Peyer's patch (tissue), 4 donors: ENCODE measurements at regions not wholly inside any gene's neighbourhood (a gene's known extent, or its start where the extent isn't known, plus 50 kb on each side); places are given as distances from the start of the nearest gene placed in this dataset.
A peak's percentile ranks its signal among the peaks of the same experiment; 100 is the strongest.

ENCODE experiments used
- DNase-seq, 3 donors: peaks; one replicate each; pipeline ENCODE4 v3.0.0-alpha.2; 2017 to 2019
- H3K27ac ChIP-seq, 4 donors: fragments of 200-600 bp; sonication (generic); one replicate each; pipeline ENCODE4 v1.5.1; 2016 to 2019
- H3K27me3 ChIP-seq, 2 donors: fragments of 200-600 bp; sonication (generic); one replicate each; pipeline ENCODE4 v1.5.1; 2019
- H3K36me3 ChIP-seq, 3 donors: fragments of 200-600 bp; sonication (generic); one replicate each; pipeline ENCODE4 v1.5.1; 2016 to 2019
- H3K4me1 ChIP-seq, 4 donors: fragments of 200-600 bp; sonication (generic); one replicate each; pipeline ENCODE4 v1.5.1; 2016 to 2019
- H3K4me3 ChIP-seq, 4 donors: fragments of 200-600 bp; sonication (generic); 1 replicate in 3 of 4; 2 replicates in 1 of 4; pipeline ENCODE4 v1.5.1; 2016 to 2019; ENCODE audit warnings: mild to moderate bottlenecking in 1 of 4
- H3K9me3 ChIP-seq, 4 donors: fragments of 200-600 bp; sonication (generic); one replicate each; pipeline ENCODE4 v1.5.1; 2016 to 2019; ENCODE audit warnings: mild to moderate bottlenecking in 1 of 4
- CTCF ChIP-seq, 6 experiments: fragments of 450-650 bp in 4 of 6; fragments of 200-600 bp in 2 of 6; sonication (generic) in 1 of 6; IDR thresholded peaks; one replicate each; pipeline ENCODE4 v1.5.1; 2017 to 2019; ENCODE audit warnings: antibody characterized with exemption in 6 of 6, mild to moderate bottlenecking in 3 of 6, moderate library complexity in 1 of 6
- POLR2A ChIP-seq, 2 donors: fragments of 450-650 bp; IDR thresholded peaks; one replicate each; pipeline ENCODE4 v1.5.1; 2017; ENCODE audit warnings: antibody characterized with exemption in 2 of 2, mild to moderate bottlenecking in 2 of 2, moderate library complexity in 2 of 2

- Histone ChIP-seq H3K9me3 (no peaks in the 10 kb centered on the region), H3K4me1 (no peaks in the 10 kb centered on the region), H3K27me3 (no peaks in the 10 kb centered on the region), H3K27ac (no peak overlapping the region), H3K36me3 (no peaks in the 10 kb centered on the region), H3K4me3 (no peak overlapping the region)
- TF ChIP-seq CTCF (IDR thresholded peaks at IDR 0.05) (no peak), POLR2A (IDR thresholded peaks at IDR 0.05) (no peak)
- no peak for DNase-seq
Observed at GRCh38 chr2:21217442-21217841, 93.7 kb downstream of the TDRD15 start.

GRCh38 chr2:21220930-21221329 lies 97.2 kb downstream of the TDRD15 start:
- Histone ChIP-seq H3K4me1 (no peaks in the 10 kb centered on the region), H3K9me3 (no peaks in the 10 kb centered on the region), H3K27ac (no peak overlapping the region), H3K36me3 (no peaks in the 10 kb centered on the region), H3K27me3 (no peaks in the 10 kb centered on the region), H3K4me3 (no peak overlapping the region)
- peak in 2 of 3 donors; percentile 39 to 48 for DNase-seq
- no peak for TF ChIP-seq CTCF (IDR thresholded peaks at IDR 0.05)
- TF ChIP-seq POLR2A (IDR thresholded peaks at IDR 0.05), result no peak

- no peaks in the 10 kb centered on the region for H3K27me3 ChIP-seq
- TF ChIP-seq CTCF (IDR thresholded peaks at IDR 0.05), result no peak
- no peak for TF ChIP-seq POLR2A (IDR thresholded peaks at IDR 0.05)
- H3K9me3 ChIP-seq, result no peaks in the 10 kb centered on the region
- no peak overlapping the region for H3K4me3 ChIP-seq
- H3K4me1 ChIP-seq, result no peaks in the 10 kb centered on the region
- H3K27ac ChIP-seq, result no peak overlapping the region
- H3K36me3 ChIP-seq, result no peaks in the 10 kb centered on the region
- DNase-seq, result no peak
Observed at GRCh38 chr2:21223618-21224017, 99.8 kb downstream of the TDRD15 start.

- Histone ChIP-seq H3K36me3 (no peaks in the 10 kb centered on the region), H3K9me3 (no peaks in the 10 kb centered on the region), H3K27me3 (no peaks in the 10 kb centered on the region), H3K4me1 (no peaks in the 10 kb centered on the region), H3K27ac (peak overlapping the region in 1 of 4 donors; percentile 23), H3K4me3 (no peak overlapping the region)
- peak in 2 of 3 donors; percentile 48 to 74 for DNase-seq
- TF ChIP-seq CTCF (IDR thresholded peaks at IDR 0.05) (peak in 3 of 6 experiments; percentile 16 to 29 (median 23)), POLR2A (IDR thresholded peaks at IDR 0.05) (no peak)
Observed at GRCh38 chr2:21228041-21228895, 104.5 kb downstream of the TDRD15 start.

- Histone ChIP-seq H3K4me1 (no peaks in the 10 kb centered on the region), H3K36me3 (no peaks in the 10 kb centered on the region), H3K27ac (no peak overlapping the region), H3K9me3 (no peaks in the 10 kb centered on the region), H3K27me3 (no peaks in the 10 kb centered on the region), H3K4me3 (no peak overlapping the region)
- DNase-seq, result no peak
- TF ChIP-seq CTCF (IDR thresholded peaks at IDR 0.05), result no peak
- no peak for TF ChIP-seq POLR2A (IDR thresholded peaks at IDR 0.05)
Observed at GRCh38 chr2:21229302-21229701, 105.5 kb downstream of the TDRD15 start.
